GM10248 (cell line): ENCODE measurements at regions not wholly inside any gene's neighbourhood (a gene's known extent, or its start where the extent isn't known, plus 50 kb on each side); places are given as distances from the start of the nearest gene placed in this dataset.
"Not testable (repeated sequence)": the region's sequence is repeated elsewhere in the genome, so short reads cannot be mapped to it uniquely, and the experiment has no call there.

Experiments
- CTCF ChIA-PET: fragments of 300-600 bp; sonication (Branson Sonifier 250); formaldehyde crosslinking; extraction: SDS; loops from one replicate; lab custom pipeline; 2021; ENCODE audit warnings: antibody characterized with exemption; lab: Yijun Ruan, JAX
- POLR2A ChIA-PET: fragments of 350-650 bp; sonication (Branson Sonifier 250); formaldehyde crosslinking; extraction: SDS; loops from one replicate; lab custom pipeline; 2020; ENCODE audit warnings: antibody characterized with exemption; lab: Yijun Ruan, JAX
- DNase-seq: peaks from one replicate; pipeline ENCODE4 v3.0.0; 2012; ENCODE audit errors: extremely low spot score
- TF ChIP-seq, protein P1 (sequence below): IDR thresholded peaks from 2 replicates; pipeline ENCODE4 v1.5.1; 2012; ENCODE audit warnings: mild to moderate bottlenecking, low read depth; ENCODE audit errors: extremely low read depth, missing control alignments, control extremely low read depth

DNA sequence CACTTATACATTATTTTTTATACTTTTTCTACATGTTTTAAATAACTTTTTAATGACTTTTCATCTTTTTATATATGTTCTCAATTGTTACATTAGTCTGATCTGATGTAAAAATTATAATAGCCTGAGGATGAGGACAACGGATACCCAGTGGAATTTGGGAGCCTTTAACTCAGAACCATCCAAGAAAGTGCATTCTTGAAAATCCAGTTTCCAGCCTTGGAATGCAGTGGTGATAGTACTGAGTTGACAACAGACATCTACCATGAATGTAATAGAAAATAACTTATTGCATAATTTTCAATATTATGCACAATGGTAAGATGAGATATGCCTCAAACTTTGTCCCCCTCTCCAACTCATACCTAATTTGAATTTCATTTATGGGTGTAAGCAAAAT lies 120.7 kb upstream of the ZC3H15 start:
- ChIA-PET CTCF (no interaction called here), POLR2A (no interaction called here)
- TF ChIP-seq, protein P1, sequence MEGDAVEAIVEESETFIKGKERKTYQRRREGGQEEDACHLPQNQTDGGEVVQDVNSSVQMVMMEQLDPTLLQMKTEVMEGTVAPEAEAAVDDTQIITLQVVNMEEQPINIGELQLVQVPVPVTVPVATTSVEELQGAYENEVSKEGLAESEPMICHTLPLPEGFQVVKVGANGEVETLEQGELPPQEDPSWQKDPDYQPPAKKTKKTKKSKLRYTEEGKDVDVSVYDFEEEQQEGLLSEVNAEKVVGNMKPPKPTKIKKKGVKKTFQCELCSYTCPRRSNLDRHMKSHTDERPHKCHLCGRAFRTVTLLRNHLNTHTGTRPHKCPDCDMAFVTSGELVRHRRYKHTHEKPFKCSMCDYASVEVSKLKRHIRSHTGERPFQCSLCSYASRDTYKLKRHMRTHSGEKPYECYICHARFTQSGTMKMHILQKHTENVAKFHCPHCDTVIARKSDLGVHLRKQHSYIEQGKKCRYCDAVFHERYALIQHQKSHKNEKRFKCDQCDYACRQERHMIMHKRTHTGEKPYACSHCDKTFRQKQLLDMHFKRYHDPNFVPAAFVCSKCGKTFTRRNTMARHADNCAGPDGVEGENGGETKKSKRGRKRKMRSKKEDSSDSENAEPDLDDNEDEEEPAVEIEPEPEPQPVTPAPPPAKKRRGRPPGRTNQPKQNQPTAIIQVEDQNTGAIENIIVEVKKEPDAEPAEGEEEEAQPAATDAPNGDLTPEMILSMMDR, result no peak
- no peak for DNase-seq

DNA sequence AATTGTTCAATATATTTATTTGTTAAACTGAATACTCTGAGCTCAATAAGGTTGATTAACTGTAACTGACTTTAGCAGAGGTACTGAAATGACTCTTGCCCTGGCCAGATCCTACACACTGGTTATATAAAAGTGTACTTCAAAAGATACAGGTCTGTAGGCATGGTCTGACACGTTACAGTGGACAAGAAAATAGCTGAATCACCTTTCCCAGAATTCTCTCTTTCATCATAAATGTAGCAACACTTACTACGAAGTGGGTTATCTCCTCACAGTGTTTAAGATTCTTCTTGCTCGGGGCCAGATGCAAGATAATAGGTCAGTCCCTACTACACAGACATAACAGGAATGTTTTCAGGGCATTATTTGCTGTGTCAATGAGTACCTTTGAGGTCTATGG lies 107.0 kb upstream of the ZC3H15 start:
- ChIA-PET POLR2A (no interaction called here), CTCF (no interaction called here)
- TF ChIP-seq, protein P1, result no peak
- no peak for DNase-seq

DNA sequence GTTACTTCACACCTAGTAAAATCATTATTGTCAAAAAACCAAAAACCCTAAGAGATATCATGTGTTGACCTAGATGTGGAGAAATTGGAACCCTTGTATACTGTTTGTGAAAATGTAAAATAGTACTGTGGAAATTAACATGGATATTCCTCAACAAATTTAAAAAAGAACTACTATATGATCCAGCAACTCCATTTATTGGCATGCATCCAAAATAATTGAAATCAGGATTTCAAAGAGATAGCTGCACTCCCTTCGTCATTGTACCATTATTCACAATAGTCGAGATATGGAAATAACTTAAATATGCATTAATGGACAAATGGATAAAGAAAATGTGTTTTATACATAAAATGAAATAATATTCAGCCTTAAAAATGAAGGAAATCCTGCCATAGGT lies 105.3 kb upstream of the ZC3H15 start:
- DNase-seq, result no peak
- CTCF ChIA-PET, result no interaction called here
- TF ChIP-seq, protein P1, result no peak
- POLR2A ChIA-PET, result no interaction called here

DNA sequence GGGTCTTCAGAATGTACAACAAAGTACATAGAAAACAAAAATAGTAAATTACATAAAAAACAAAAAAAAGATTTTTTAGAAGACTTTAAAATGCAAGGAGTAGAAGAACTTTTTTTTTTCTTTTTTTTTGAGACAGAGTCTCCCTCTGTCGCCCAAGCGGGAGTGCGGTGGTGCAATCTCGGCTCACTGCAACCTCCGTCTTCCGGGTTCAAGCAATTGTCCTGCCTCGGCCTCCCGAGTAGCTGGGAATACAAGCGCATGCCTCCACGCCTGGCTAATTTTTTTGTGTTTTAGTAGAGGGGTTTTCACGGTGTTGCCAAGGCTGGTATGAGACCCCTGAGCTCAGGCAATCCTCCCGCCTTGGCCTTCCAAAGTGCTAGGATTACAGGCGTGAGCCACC lies 104.5 kb upstream of the ZC3H15 start:
- TF ChIP-seq, protein P1, result no peak
- ChIA-PET POLR2A (no interaction called here), CTCF (no interaction called here)
- DNase-seq, result no peak

DNA sequence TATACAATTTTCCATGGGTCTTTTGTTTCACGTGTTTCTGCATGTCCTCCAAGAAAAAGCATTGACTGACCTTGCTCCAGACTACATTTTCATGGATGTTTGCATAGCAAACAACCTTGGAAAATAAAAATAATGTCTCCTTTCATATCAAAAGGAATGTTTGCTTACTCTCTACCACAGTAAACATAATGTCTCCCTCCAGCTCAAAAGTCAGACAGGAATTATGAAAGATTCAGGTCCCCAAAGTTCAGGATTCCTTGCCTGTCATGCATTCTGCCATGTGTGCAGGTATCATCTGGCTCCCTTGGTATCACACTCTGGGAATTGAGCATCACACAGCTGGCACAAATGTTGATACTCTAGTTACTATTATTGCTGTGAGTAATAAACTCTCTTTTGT lies 103.1 kb upstream of the ZC3H15 start:
- CTCF ChIA-PET, result no interaction called here
- TF ChIP-seq, protein P1, result no peak
- POLR2A ChIA-PET, result no interaction called here
- no peak for DNase-seq

DNA sequence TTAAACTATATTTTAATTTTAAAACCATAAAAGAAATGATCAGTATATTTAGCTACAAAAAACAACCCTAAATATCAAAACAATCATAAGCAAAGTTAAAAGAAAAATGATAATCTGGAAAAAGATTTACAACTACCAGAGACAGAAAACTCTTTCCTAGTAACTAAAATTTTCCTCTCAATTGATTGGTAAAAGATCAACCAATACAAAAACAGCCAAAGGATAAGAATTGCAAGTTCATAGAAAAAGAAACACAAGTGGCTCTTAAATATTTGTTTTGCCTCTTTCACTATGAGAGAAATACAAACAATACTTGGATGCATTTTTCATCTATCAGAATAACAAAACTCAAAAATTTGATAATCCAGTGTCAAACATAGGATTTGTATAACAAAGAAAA lies 101.8 kb upstream of the ZC3H15 start:
- ChIA-PET CTCF (no interaction called here), POLR2A (no interaction called here)
- no peak for DNase-seq
- TF ChIP-seq, protein P1, result no peak

DNA sequence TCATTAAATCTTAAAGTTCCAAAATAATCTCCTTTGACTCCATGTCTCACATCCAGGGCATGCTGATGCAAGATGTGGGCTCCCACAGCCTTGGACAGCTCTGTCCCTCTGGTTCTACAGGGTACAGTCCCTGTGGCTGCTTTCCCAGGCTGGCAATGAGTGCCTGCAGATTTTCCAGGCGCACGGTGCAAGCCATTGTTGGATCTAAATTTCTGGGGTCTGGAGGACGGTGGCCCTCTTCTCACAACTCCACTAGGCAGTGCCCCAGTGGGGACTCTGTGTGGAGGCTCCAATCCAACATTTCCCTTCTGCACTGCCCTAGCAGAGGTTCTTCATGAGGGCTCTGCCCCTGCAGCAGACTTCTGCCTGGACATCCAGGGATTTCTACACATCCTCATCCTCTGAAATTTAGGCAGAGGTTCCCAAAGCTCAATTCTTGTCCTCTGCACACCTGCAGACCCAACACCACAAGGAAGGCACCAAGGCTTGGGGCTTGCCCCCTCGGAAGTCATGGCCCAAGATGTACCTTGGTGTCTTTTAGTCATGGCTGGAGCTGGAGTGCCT lies 100.3 kb upstream of the ZC3H15 start:
- POLR2A ChIA-PET, result interaction anchor here (0.5 kb wide), 1 partner anchor 158 kb away, joined by 3 read pairs; no protein-coding TSS in a partner anchor

More for the DNA sequence above, 100.3 kb upstream of the ZC3H15 start:
- DNase-seq, CTCF ChIA-PET: not testable (repeated sequence)
